SK-N-SH treated with all-trans-retinoic acid at 6 μM for 48 hours (cell line): ENCODE measurements at regions not wholly inside any gene's neighbourhood (a gene's known extent, or its start where the extent isn't known, plus 50 kb on each side); places are given as distances from the start of the nearest gene placed in this dataset.
A peak's percentile ranks its signal among the peaks of the same experiment; 100 is the strongest.

Experiments used
- ATAC-seq: fragments of 200-7000 bp; cut with Tn5 transposase; 3 replicates; pipeline ENCODE4 v1.9.1; 2020; ENCODE audit warnings: mild to moderate bottlenecking, moderate library complexity
- ARNTL ChIP-seq: fragments of 450-650 bp; formaldehyde crosslinking; IDR thresholded peaks from 2 replicates; pipeline ENCODE4 v1.5.0; 2020; ENCODE audit warnings: low read depth, mild to moderate bottlenecking, moderate library complexity, borderline replicate concordance
- BACH2 ChIP-seq: fragments of 250-450 bp; sonication (Bioruptor Pico); IDR thresholded peaks from 2 replicates; pipeline ENCODE4 v1.9.0; 2021; ENCODE audit warnings: mild to moderate bottlenecking, borderline replicate concordance
- CREB5 ChIP-seq: fragments of 250-450 bp; sonication (Bioruptor Pico); IDR thresholded peaks from 2 replicates; pipeline ENCODE4 v1.5.1; 2020; ENCODE audit warnings: low read depth, mild to moderate bottlenecking, moderate library complexity
- CSDC2 ChIP-seq: fragments of 250-450 bp; sonication (Bioruptor Pico); IDR thresholded peaks from 2 replicates; pipeline ENCODE4 v1.5.0; 2020; ENCODE audit warnings: mild to moderate bottlenecking, moderate library complexity
- ESRRG ChIP-seq: fragments of 250-450 bp; sonication (Bioruptor Pico); IDR thresholded peaks from 2 replicates; pipeline ENCODE4 v1.6.1; 2021; ENCODE audit warnings: mild to moderate bottlenecking
- GLIS3 ChIP-seq: fragments of 250-450 bp; sonication (Bioruptor Pico); IDR thresholded peaks from 2 replicates; pipeline ENCODE4 v1.5.0; 2020; ENCODE audit warnings: mild to moderate bottlenecking, moderate library complexity
- ISL1 ChIP-seq: fragments of 250-450 bp; sonication (Bioruptor Pico); IDR thresholded peaks from 2 replicates; pipeline ENCODE4 v2.1.2; 2022; ENCODE audit warnings: mild to moderate bottlenecking, moderate library complexity
- OSR1 ChIP-seq: fragments of 250-450 bp; sonication (Bioruptor Pico); IDR thresholded peaks from 2 replicates; pipeline ENCODE4 v1.8.0; 2022; ENCODE audit warnings: moderate library complexity, mild to moderate bottlenecking, inconsistent platforms
- PATZ1 ChIP-seq: fragments of 250-450 bp; sonication (Bioruptor Pico); IDR thresholded peaks from 2 replicates; pipeline ENCODE4 v1.8.0; 2020; ENCODE audit warnings: mild to moderate bottlenecking, moderate library complexity, borderline replicate concordance
- POU6F1 ChIP-seq: fragments of 250-450 bp; sonication (Bioruptor Pico); IDR thresholded peaks from 2 replicates; pipeline ENCODE4 v1.8.0; 2021; ENCODE audit warnings: low read depth, mild to moderate bottlenecking, moderate library complexity, borderline replicate concordance
- PPARA ChIP-seq: fragments of 250-450 bp; sonication (Bioruptor Pico); IDR thresholded peaks from 2 replicates; pipeline ENCODE4 v1.5.0; 2020; ENCODE audit warnings: mild to moderate bottlenecking, borderline replicate concordance
- RARB ChIP-seq: fragments of 250-450 bp; sonication (Bioruptor Pico); IDR thresholded peaks from 2 replicates; pipeline ENCODE4 v1.8.0; 2021; ENCODE audit warnings: mild to moderate bottlenecking, moderate library complexity
- TOX ChIP-seq: fragments of 250-450 bp; sonication (Bioruptor Pico); IDR thresholded peaks from 2 replicates; pipeline ENCODE4 v1.8.0; 2021; ENCODE audit warnings: mild to moderate bottlenecking, moderate library complexity, borderline replicate concordance
- ZC3H10 ChIP-seq: fragments of 250-450 bp; sonication (Bioruptor Pico); IDR thresholded peaks from 2 replicates; pipeline ENCODE4 v1.5.1; 2021; ENCODE audit warnings: mild to moderate bottlenecking, moderate library complexity
- ZFP3 ChIP-seq: fragments of 250-450 bp; sonication (Bioruptor Pico); IDR thresholded peaks from 2 replicates; pipeline ENCODE4 v1.5.0; 2020; ENCODE audit warnings: mild to moderate bottlenecking, moderate library complexity
- ZFP30 ChIP-seq: fragments of 450-650 bp; formaldehyde crosslinking; IDR thresholded peaks from 2 replicates; pipeline ENCODE4 v1.5.0; 2022; ENCODE audit warnings: mild to moderate bottlenecking, moderate library complexity
- ZNF565 ChIP-seq: fragments of 450-650 bp; formaldehyde crosslinking; conservative IDR thresholded peaks from 2 replicates; pipeline ENCODE4 v1.5.0; 2020; ENCODE audit warnings: low read depth, mild to moderate bottlenecking, moderate library complexity
- TF ChIP-seq, protein P1 (sequence below): fragments of 250-450 bp; sonication (Bioruptor Pico); IDR thresholded peaks from 2 replicates; pipeline ENCODE4 v1.5.1; 2021; ENCODE audit warnings: mild to moderate bottlenecking, moderate library complexity
- TF ChIP-seq, protein P2 (sequence below): fragments of 250-450 bp; sonication (Bioruptor Pico); IDR thresholded peaks from 2 replicates; pipeline ENCODE4 v1.5.0; 2020; ENCODE audit warnings: mild to moderate bottlenecking, moderate library complexity

DNA sequence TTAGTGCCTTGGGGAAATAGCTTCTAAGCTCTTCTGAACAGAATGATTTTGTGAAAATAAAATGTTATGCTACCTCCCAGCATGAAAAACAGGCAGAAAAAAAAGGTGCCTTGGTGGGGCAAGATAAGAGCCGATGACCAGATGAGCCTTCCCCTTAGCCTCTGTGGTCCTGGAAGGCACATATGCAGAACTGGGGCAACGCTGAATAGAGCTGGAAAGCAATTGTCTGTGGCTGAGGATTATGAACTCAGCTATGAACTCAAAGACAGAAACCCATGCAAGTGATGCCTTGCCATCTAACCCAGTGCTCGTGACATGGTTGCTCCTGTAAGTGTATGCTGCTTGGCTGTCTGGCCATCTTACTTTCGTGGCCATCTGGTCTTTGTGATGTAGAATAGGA lies 128.5 kb upstream of the FRMD6 start:
- no peak for TF ChIP-seq TOX (CRISPR knock-in tag)
- no peak for TF ChIP-seq ZFP3 (CRISPR knock-in tag)
- TF ChIP-seq RARB (CRISPR knock-in tag) = no peak
- TF ChIP-seq, protein P1, sequence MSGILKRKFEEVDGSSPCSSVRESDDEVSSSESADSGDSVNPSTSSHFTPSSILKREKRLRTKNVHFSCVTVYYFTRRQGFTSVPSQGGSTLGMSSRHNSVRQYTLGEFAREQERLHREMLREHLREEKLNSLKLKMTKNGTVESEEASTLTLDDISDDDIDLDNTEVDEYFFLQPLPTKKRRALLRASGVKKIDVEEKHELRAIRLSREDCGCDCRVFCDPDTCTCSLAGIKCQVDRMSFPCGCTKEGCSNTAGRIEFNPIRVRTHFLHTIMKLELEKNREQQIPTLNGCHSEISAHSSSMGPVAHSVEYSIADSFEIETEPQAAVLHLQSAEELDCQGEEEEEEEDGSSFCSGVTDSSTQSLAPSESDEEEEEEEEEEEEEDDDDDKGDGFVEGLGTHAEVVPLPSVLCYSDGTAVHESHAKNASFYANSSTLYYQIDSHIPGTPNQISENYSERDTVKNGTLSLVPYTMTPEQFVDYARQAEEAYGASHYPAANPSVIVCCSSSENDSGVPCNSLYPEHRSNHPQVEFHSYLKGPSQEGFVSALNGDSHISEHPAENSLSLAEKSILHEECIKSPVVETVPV (CRISPR knock-in tag) = no peak
- no peak for ATAC-seq

DNA sequence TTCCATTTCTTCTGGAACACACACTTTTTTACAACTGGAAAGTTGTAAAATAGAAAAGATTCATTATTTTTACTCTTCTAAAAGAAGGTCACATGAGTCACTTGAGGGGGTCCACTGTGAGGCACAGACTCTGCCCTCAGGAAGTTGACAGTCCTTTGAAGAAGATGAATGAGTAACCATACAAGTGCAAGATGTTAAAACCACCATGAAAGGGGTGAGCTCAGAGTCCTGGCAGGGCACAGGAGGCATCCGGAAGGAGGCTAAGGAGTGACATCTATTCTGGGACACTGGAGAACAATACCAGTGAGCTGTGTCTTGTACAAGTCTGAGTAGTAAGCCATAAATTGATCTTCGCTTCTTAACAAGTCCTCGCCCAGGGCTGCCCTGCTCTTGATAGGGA lies 126.0 kb upstream of the FRMD6 start:
- TF ChIP-seq ZFP30 (CRISPR knock-in tag) = no peak
- TF ChIP-seq GLIS3 (CRISPR knock-in tag) = no peak
- TF ChIP-seq ESRRG (CRISPR knock-in tag) = no peak
- no peak for ATAC-seq

- peak; percentile 80 for ATAC-seq
- TF ChIP-seq ZNF565 (CRISPR knock-in tag) (no peak), CREB5 (no peak), ISL1 (CRISPR knock-in tag) (no peak), POU6F1 (CRISPR knock-in tag) (no peak), CSDC2 (CRISPR knock-in tag) (no peak), BACH2 (CRISPR knock-in tag) (no peak), PATZ1 (CRISPR knock-in tag) (no peak), OSR1 (no peak), GLIS3 (CRISPR knock-in tag) (no peak), ZFP3 (CRISPR knock-in tag) (no peak), ZC3H10 (CRISPR knock-in tag) (no peak), ARNTL (CRISPR knock-in tag) (no peak), TOX (CRISPR knock-in tag) (no peak), RARB (CRISPR knock-in tag) (no peak), ZFP30 (CRISPR knock-in tag) (no peak), PPARA (CRISPR knock-in tag) (no peak)
- TF ChIP-seq, protein P1 (CRISPR knock-in tag) = no peak
- TF ChIP-seq, protein P2, sequence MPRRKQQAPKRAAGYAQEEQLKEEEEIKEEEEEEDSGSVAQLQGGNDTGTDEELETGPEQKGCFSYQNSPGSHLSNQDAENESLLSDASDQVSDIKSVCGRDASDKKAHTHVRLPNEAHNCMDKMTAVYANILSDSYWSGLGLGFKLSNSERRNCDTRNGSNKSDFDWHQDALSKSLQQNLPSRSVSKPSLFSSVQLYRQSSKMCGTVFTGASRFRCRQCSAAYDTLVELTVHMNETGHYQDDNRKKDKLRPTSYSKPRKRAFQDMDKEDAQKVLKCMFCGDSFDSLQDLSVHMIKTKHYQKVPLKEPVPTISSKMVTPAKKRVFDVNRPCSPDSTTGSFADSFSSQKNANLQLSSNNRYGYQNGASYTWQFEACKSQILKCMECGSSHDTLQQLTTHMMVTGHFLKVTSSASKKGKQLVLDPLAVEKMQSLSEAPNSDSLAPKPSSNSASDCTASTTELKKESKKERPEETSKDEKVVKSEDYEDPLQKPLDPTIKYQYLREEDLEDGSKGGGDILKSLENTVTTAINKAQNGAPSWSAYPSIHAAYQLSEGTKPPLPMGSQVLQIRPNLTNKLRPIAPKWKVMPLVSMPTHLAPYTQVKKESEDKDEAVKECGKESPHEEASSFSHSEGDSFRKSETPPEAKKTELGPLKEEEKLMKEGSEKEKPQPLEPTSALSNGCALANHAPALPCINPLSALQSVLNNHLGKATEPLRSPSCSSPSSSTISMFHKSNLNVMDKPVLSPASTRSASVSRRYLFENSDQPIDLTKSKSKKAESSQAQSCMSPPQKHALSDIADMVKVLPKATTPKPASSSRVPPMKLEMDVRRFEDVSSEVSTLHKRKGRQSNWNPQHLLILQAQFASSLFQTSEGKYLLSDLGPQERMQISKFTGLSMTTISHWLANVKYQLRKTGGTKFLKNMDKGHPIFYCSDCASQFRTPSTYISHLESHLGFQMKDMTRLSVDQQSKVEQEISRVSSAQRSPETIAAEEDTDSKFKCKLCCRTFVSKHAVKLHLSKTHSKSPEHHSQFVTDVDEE (CRISPR knock-in tag) = no peak
Measured at GRCh38 chr14:51527073-51527472, 124.6 kb upstream of the FRMD6 start.
